PC-9 (cell line): ENCODE measurements at regions not wholly inside any gene's neighbourhood (a gene's known extent, or its start where the extent isn't known, plus 50 kb on each side); places are given as distances from the start of the nearest gene placed in this dataset.
"Not testable (repeated sequence)": the region's sequence is repeated elsewhere in the genome, so short reads cannot be mapped to it uniquely, and the experiment has no call there.

Experiments
- BruUV-seq: library from RNA; stranded (reverse); fragments of 400-500 nt; replicated peaks from 2 replicates; lab custom pipeline; 2021; lab: Mats Ljungman, UMichigan
- CTCF ChIA-PET: fragments of 300-600 bp; sonication (Branson Sonifier 250); formaldehyde crosslinking; loops from one replicate; lab custom pipeline; 2022; ENCODE audit warnings: antibody characterized with exemption; lab: Charles Lee
- POLR2A ChIA-PET: fragments of 300-600 bp; sonication (Branson Sonifier 250); formaldehyde crosslinking; loops from one replicate; lab custom pipeline; 2022; ENCODE audit warnings: antibody characterized with exemption; ENCODE audit not compliant: unreplicated experiment; lab: Charles Lee
- DNase-seq, 2 experiments: peaks; one replicate each; pipeline versions ENCODE4 v3.0.0 to v3.0.0-alpha.2; 2015 to 2022; ENCODE audit warnings: mixed read lengths in 1 of 2
- H2AFZ ChIP-seq: fragments of 200-600 bp; sonication (generic); 2 replicates; pipeline ENCODE4 v1.8.1; 2017; ENCODE audit warnings: antibody characterized with exemption
- H3F3A ChIP-seq: fragments of 200-600 bp; sonication (generic); 2 replicates; pipeline ENCODE4 v1.8.1; 2017; ENCODE audit warnings: antibody characterized with exemption, mild to moderate bottlenecking, low read depth; ENCODE audit not compliant: insufficient read depth
- H3K27ac ChIP-seq: fragments of 200-600 bp; sonication (generic); 2 replicates; pipeline ENCODE4 v1.6.1; 2016; ENCODE audit warnings: mixed run types
- H3K27me3 ChIP-seq: fragments of 200-600 bp; sonication (generic); 2 replicates; pipeline ENCODE4 v1.6.1; 2016; ENCODE audit warnings: low read depth, mixed run types; ENCODE audit not compliant: insufficient read depth
- H3K36me3 ChIP-seq: fragments of 200-600 bp; sonication (generic); 2 replicates; pipeline ENCODE4 v1.6.1; 2016; ENCODE audit warnings: low read depth, mixed run types
- H3K4me1 ChIP-seq: fragments of 200-600 bp; sonication (generic); replicated peaks from 2 replicates; pipeline ENCODE4 v1.6.1; 2016; ENCODE audit warnings: mixed run types; ENCODE audit not compliant: insufficient read depth
- H3K4me2 ChIP-seq: fragments of 200-600 bp; sonication (generic); 2 replicates; pipeline ENCODE4 v1.6.1; 2017; ENCODE audit warnings: mixed run types
- H3K4me3 ChIP-seq: fragments of 200-600 bp; sonication (generic); 2 replicates; pipeline ENCODE4 v1.6.1; 2016; ENCODE audit warnings: mixed run types
- H3K79me2 ChIP-seq: fragments of 200-600 bp; sonication (generic); 2 replicates; pipeline ENCODE4 v1.6.1; 2017; ENCODE audit warnings: low read depth, mixed run types
- H3K9me2 ChIP-seq: fragments of 200-600 bp; sonication (generic); 2 replicates; pipeline ENCODE4 v1.8.1; 2017; ENCODE audit warnings: mild to moderate bottlenecking; ENCODE audit not compliant: insufficient read depth
- H3K9me3 ChIP-seq: fragments of 200-600 bp; sonication (generic); 2 replicates; pipeline ENCODE4 v1.8.1; 2016; ENCODE audit warnings: low read depth; ENCODE audit not compliant: insufficient read depth
- H4K20me1 ChIP-seq: fragments of 200-600 bp; sonication (generic); 2 replicates; pipeline ENCODE4 v1.8.1; 2017; ENCODE audit not compliant: insufficient read depth
- EZH2 ChIP-seq: fragments of 200-600 bp; sonication (generic); IDR thresholded peaks from 2 replicates; pipeline ENCODE4 v1.8.0; 2017; ENCODE audit warnings: antibody characterized with exemption, low read depth
- intact Hi-C: fragments of 100-400 bp; cut with micrococcal nuclease; formaldehyde crosslinking; loops from one replicate; pipeline ENCODE4 v1.10.0; 2022; ENCODE audit not compliant: unreplicated experiment
- TF ChIP-seq, protein P1 (sequence below): fragments of 200-600 bp; sonication (generic); conservative IDR thresholded peaks from 2 replicates; pipeline ENCODE4 v1.6.1; 2017; ENCODE audit warnings: mixed run types, antibody characterized with exemption, mild to moderate bottlenecking, moderate library complexity

DNA sequence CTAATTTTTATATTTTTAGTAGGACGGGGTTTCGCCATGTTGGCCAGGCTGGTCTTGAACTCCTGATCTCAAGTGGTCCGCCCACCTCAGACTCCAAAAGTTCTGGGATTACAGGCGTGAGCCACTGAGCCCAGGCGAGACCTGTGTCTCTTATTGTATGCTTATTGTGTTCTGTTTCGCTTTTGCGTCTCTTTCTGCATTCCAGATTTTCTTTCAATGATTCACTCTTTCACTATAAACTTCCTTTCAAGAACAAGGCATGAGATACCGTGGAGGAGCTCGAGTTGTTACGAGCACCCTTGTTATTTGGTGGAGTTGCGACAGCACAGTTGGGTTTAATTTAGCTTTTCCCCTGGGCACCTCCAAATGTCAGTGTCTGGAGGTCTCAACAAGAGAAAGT is 366.7 kb upstream of the FAT1 start:
- CTCF ChIA-PET = no interaction called here
- Histone ChIP-seq H3K79me2 (no peaks in the 10 kb centered on the region), H3F3A (no peaks in the 10 kb centered on the region), H3K9me3 (no peaks in the 10 kb centered on the region), H4K20me1 (no peaks in the 10 kb centered on the region), H3K27ac (no peak overlapping the region), H3K4me2 (no peak overlapping the region), H3K4me1 (no peaks in the 10 kb centered on the region), H3K9me2 (no peaks in the 10 kb centered on the region), H3K4me3 (no peak overlapping the region), H3K36me3 (no peaks in the 10 kb centered on the region), H2AFZ (no peak overlapping the region), H3K27me3 (no peaks in the 10 kb centered on the region)
- POLR2A ChIA-PET = no interaction called here
- no TSS peak for BruUV-seq
- intact Hi-C loops = no loop called here
- TF ChIP-seq, protein P1, sequence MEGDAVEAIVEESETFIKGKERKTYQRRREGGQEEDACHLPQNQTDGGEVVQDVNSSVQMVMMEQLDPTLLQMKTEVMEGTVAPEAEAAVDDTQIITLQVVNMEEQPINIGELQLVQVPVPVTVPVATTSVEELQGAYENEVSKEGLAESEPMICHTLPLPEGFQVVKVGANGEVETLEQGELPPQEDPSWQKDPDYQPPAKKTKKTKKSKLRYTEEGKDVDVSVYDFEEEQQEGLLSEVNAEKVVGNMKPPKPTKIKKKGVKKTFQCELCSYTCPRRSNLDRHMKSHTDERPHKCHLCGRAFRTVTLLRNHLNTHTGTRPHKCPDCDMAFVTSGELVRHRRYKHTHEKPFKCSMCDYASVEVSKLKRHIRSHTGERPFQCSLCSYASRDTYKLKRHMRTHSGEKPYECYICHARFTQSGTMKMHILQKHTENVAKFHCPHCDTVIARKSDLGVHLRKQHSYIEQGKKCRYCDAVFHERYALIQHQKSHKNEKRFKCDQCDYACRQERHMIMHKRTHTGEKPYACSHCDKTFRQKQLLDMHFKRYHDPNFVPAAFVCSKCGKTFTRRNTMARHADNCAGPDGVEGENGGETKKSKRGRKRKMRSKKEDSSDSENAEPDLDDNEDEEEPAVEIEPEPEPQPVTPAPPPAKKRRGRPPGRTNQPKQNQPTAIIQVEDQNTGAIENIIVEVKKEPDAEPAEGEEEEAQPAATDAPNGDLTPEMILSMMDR = no peak
- no peak for TF ChIP-seq EZH2
- DNase-seq = no peak

DNA sequence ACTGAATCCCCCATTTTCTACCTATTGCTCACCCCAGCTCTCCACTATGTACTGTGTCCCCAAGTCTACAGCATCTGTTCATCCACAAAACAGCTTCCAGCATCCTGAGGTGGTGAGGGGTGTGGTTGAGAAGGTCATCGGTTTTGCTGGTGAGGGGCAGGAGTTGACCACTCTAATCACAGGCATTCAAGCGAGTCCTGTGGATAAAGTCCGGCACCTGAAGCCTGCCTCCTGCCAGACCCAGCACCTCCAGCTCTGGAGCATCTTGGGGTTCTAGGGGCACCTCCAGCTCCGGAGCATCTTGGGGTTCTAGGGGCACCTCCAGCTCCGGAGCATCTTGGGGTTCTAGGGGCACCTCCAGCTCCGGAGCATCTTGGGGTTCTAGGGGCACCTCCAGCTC is 367.2 kb upstream of the FAT1 start:
- H3K4me1 ChIP-seq, H3K27me3 ChIP-seq, DNase-seq, H3F3A ChIP-seq, POLR2A ChIA-PET, BruUV-seq, H3K4me2 ChIP-seq, H3K36me3 ChIP-seq, H3K4me3 ChIP-seq, H4K20me1 ChIP-seq, CTCF ChIA-PET, H2AFZ ChIP-seq, intact Hi-C loops, H3K9me2 ChIP-seq, H3K9me3 ChIP-seq, H3K79me2 ChIP-seq, H3K27ac ChIP-seq: not testable (repeated sequence)

DNA sequence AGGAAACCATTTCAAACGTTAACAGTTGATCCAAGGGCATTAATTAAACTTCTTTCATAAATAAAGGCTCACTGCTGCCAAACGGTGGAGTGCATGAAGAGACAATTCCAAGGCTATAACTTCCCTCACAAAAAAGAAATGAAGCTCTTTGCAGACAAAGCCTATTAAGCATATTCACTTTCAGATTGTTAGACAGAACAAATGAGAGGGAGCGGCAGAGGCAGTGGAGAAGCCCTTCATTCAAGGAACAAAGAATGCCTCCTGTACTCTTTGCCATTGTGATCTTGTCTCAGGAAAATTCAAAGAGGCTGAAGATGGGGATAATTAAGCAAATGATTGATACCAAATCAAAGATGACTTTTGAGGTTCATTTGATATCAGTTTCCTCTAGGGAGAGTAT is 370.5 kb upstream of the FAT1 start:
- Histone ChIP-seq H3K9me2 (no peaks in the 10 kb centered on the region), H3K4me2 (no peak overlapping the region), H2AFZ (no peak overlapping the region), H3K27ac (no peak overlapping the region), H3K36me3 (no peaks in the 10 kb centered on the region), H3K27me3 (no peaks in the 10 kb centered on the region), H3K79me2 (no peaks in the 10 kb centered on the region), H3K9me3 (no peaks in the 10 kb centered on the region), H3K4me3 (no peak overlapping the region), H4K20me1 (no peaks in the 10 kb centered on the region), H3K4me1 (no peaks in the 10 kb centered on the region), H3F3A (no peaks in the 10 kb centered on the region)
- no TSS peak for BruUV-seq
- ChIA-PET CTCF (no interaction called here), POLR2A (no interaction called here)
- no peak for TF ChIP-seq EZH2
- TF ChIP-seq, protein P1 = no peak
- no peak for DNase-seq
- intact Hi-C loops = no loop called here

DNA sequence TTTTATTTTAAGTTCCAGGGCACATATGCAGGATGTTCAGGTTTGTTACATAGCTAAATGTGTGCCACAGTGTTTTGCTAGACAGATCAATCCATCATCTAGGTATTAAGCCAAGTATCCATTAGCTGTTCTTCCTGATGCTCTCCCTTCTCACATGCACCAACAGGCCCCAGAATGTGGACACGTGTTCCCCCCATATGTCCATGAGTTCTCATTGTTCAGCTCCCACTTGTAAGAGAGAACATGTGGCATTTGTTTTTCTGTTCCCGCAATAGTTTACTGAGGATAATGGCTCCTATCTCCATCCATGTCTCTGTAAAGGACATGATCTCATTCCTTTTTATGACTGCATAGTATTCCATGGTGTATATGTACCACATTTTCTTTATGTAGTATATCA is 374.8 kb upstream of the FAT1 start:
- ChIA-PET POLR2A (no interaction called here), CTCF (no interaction called here)
- intact Hi-C loops = no loop called here
- Histone ChIP-seq H3K9me2 (no peaks in the 10 kb centered on the region), H2AFZ (no peak overlapping the region), H3K79me2 (no peaks in the 10 kb centered on the region), H3K4me2 (no peak overlapping the region), H4K20me1 (no peaks in the 10 kb centered on the region), H3K4me3 (no peak overlapping the region), H3F3A (no peaks in the 10 kb centered on the region), H3K36me3 (no peaks in the 10 kb centered on the region), H3K27me3 (no peaks in the 10 kb centered on the region), H3K27ac (no peak overlapping the region), H3K4me1 (no peaks in the 10 kb centered on the region), H3K9me3 (no peaks in the 10 kb centered on the region)
- DNase-seq = no peak
- TF ChIP-seq, protein P1 = no peak
- TF ChIP-seq EZH2 = no peak
- no TSS peak for BruUV-seq
